Dermis blood vessel endothelial cell (primary cell): ENCODE measurements at regions not wholly inside any gene's neighbourhood (a gene's known extent, or its start where the extent isn't known, plus 50 kb on each side); places are given as distances from the start of the nearest gene placed in this dataset.

Experiments used
- DNase-seq: peaks from one replicate; pipeline ENCODE4 v3.0.0; 2010

- no peak for DNase-seq
Observed at GRCh38 chr5:32990593-32991420, 279.7 kb downstream of the NPR3 start.

- no peak for DNase-seq
Observed at GRCh38 chr5:32991421-32991815, 280.3 kb downstream of the NPR3 start.

DNA sequence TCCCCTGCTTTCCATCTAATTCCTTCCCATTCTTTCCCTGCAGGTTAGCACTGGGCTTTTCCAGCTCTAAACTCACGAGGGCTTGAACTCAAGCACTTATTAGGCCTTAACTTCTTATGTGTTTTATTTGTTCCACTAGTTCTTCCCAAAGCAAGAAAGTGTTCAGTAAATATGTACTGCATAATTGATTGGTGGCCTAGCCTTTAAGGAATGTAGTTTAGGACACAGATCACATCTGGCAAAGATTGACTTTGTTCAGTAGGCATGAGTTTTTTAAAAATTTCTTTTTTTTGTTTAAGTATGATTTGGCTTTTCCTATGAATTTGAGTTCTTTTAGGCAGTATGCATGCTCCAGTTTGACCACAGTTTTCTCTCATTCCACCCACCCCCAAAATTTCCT is 285.2 kb downstream of the NPR3 start:
- no peak for DNase-seq

DNA sequence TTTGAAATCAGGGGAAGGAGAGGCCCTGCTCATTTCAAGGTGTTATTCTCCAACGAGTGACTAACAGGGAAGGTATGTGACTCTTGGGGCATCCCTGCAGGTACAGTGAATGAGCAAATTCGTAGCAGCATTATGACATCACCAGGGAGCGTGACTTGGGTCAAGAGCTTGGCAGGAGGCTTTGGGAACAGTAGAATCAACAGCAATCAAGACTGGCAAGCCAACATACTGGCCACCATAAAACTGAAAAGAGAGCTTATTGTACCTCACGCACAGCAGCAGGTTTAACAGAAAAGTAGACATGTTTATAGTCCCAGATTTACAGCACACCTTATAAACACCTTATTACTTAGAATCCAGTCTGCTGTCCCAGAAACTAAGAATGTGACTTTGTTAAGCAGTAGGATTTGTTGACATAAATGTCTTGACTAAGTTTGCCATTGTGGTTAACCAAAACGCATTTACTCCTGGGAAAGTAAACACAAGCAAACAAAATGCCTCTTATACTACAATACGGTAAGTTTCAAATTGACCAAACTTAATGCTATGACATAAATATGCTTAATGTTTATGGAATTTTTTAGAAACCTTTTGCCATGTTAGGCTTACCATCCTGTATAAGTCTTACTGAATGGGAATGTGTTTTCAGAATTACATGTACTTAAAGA is 297.8 kb downstream of the NPR3 start:
- DNase-seq = no peak

GRCh38 chr5:33010846-33011245 is 299.7 kb downstream of the NPR3 start:
- no peak for DNase-seq

DNA sequence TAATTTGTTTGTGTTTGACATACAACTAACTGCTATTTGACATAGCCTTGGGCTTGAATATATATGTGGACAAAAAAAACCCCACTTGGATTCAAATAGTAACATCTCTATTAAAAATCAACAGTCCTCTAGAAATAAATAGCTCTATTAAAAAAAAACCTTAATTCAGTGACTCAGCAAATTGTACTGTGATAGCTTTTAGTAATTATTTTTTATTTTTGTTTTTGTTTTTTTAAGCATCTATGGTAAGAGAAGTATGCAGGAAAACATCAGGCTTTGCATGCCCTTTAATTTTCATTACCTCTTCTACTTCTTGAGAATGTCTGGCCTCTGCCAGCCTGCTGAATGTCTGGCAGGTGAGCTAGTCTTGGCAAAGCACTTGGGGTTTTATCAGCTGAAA is 300.7 kb downstream of the NPR3 start:
- no peak for DNase-seq

DNA sequence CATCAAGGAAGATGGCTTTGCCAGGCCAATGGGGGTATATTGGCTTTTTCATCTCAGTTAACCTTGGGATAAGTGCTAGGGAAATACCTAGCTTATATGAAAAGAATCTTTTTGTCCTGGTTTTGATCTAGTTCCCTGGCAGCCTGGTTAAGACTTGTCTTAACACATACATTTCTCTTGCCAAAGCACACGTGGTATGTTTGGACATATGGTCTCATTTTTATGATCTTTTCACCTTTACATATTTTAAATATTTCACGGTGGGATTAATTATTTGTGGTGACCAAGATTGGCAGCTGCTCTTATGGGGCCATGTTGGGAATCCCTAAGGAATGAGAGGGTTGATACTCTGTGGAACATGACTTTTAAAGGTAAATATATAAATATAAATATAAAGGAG is 312.5 kb downstream of the NPR3 start:
- DNase-seq = no peak

DNA sequence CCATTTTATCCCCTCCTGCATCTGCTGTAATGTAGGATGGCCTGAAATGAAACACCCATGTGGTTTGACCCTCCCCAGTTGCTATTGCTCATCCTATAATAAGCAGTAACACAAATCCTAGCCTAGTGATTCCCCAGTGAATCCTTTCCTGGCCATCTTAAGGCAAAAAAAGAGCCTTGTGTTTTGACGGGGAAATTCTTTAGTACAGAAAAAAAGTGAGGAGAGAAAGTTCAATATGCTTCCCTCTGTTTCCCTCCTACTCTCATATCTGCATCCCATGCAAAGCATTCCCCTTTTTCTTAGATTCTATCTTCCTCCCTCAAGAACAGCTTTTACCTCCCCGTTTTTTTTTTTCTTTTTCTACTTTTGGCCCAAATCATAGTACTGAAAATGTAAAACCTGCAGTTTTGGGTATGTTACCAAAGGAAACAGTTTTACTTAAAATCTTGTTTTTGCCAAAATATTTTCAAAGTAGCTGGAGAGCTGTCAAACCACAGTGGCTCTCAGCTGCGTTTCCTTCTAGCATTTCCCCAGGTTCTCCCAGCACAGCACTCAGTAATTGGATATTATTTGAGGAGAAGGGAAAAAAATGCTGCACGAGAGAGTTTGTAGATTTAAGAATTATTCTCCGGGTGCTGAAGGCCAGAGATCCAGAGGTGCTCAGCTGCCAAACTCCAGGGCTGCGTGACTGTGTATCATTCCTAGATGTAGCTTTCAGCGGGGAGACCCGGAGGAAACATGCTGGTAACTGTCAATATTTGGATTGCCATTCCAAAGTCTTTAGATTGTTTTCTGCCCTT is 321.4 kb downstream of the NPR3 start:
- no peak for DNase-seq

DNA sequence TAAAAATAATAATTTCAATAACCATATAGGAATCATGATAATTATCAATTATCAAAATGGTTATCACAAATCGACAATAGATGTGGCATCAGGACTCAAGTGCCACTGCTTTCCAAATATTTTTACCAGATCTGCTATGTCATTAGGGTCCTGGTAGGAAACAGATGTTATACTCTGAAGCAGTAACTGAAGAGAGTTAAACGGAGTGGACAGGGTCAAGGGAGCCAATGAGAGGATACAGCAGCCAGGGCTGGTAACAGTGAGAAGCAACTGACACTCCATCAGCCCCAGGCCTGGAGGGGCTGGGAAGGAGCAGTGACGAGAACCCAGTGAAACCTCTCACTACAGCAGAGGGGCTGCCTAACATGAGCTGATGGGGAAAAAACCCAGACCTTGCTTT is 322.4 kb downstream of the NPR3 start:
- no peak for DNase-seq

DNA sequence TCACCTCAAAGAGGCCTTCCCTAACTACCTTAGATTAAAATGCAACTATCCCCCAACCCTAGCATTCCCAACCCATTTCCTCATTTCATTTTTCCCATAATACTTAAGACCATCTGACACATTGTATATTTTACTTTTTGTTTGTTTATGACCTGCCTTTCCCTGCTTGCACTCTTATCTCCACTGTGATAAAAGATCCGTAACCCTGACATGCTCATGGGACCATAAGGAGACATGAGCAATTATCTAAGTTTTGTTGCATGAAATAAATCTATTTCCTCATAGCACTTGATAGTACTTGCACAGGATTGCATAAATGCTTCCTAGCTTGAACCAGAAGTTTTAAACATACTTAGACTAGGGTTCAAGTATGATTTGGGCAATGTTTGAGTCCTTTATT is 323.7 kb downstream of the NPR3 start:
- no peak for DNase-seq

DNA sequence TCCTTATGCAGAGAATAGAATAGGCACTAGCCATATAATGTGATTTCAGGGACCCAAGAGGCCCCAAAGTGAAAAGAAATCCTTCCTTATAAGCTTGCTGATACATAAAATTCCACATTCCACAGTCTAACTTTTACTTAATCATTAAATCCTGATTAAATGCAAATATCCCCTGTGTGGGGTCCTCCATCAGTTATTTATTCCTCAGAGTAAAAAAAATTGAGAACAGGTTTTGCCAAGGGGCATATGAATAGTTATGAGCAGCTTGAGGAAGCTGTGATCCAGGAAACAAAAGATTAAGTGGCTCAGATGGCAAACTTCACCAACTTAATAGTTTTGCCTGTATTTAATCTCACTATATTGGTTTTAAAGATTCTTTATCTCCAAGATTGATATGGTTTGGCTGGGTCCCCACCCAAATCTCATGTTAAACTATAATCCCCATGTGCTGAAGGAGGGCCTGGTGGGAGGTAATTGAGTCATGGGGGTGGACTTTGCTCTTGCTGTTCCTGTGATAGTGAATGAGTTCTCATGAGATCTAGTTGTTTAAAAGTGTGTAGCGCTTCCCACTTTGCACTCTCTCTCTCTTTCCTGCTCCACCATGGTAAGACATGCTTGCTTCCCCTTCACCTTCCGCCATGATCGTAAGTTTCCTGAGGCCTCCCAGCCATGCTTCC is 324.9 kb downstream of the NPR3 start:
- no peak for DNase-seq

DNA sequence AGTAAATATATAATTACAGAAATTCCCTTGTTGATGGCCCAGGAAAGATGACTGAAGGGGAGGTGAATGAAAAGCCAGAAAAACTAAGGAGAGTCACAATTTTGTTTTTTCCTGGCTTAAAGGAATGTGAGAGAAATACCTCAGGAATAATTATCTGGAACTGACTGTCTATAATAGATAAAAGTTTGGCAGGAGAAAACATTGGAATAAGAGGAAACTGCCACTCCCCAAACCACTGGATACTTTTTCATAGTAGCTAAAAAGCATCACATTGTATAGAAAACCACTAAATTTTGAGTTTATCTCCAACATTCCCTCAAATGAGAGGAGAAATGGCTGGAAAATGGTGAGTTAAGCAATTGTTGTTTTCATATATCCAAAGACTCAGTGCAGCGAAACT is 326.0 kb downstream of the NPR3 start:
- no peak for DNase-seq

- no peak for DNase-seq
Observed at GRCh38 chr5:33041586-33041985, 330.5 kb downstream of the NPR3 start.

- no peak for DNase-seq
Observed at GRCh38 chr5:33043343-33043997, 332.3 kb downstream of the NPR3 start.

- peak; percentile 12 for DNase-seq
Observed at GRCh38 chr5:33046091-33046490, 335.0 kb downstream of the NPR3 start.

DNA sequence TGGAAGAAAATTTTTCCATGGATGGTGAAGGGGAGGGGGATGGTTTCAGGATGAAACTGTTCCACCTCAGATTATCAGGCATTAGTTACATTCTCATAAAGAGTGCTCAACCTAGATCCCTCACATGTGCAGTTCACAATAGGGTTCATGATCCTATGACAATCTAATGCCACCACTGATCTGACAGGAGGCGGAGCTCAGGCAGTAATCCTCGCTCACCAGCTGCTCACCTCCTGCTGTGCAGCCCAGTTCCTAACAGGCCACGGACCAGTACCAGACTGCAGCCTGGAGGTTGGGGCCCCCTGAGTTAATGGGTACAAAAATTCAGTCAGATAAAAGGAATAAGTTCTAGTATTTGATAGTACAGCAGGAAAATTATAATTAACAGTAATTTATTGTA is 337.2 kb downstream of the NPR3 start:
- no peak for DNase-seq

DNA sequence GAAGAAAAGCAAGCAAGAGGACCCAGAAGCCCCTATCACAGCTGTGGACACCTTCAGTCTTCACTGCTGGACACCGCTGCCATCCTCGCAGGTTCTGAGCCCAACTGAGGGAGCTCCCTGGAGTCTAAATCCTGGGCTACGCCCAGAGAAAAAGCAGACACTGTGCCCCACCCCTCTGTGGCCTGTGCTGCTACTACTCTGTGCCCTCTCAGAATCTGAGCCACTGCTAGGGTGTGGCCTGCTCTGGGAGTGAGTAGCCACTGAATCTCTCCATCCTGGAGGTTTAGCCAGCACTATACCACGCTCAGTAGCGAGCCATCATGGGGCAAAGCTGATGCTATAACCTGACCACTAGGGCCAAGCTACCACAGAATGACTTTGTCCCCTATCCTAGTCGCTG is 338.2 kb downstream of the NPR3 start:
- DNase-seq = no peak

DNA sequence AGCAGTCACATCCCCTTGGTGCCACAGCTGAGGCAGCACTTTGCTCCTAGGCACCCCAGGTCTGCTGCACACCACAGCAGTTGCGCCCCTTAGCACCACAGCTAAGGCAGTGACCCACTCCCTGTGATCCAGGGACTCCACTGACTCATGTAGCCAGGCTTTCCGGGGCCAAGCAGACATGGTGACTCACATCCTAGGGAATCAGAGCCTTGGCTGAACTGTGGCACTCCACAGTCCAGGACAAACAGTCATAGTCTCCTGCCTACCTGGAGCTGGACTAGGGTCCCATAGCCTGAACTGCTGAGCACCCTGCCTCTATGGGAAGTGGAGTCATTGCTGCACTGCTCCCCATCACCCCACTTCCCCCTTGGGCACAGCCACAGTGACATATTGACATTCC is 338.7 kb downstream of the NPR3 start:
- peak; percentile 52 for DNase-seq

GRCh38 chr5:33059081-33059480 is 348.0 kb downstream of the NPR3 start:
- no peak for DNase-seq

- no peak for DNase-seq
Observed at GRCh38 chr5:33065131-33065530, 354.0 kb downstream of the NPR3 start.

GRCh38 chr5:33067291-33067690 is 356.2 kb downstream of the NPR3 start:
- DNase-seq = no peak

GRCh38 chr5:33068786-33069185 is 357.7 kb downstream of the NPR3 start:
- no peak for DNase-seq

DNA sequence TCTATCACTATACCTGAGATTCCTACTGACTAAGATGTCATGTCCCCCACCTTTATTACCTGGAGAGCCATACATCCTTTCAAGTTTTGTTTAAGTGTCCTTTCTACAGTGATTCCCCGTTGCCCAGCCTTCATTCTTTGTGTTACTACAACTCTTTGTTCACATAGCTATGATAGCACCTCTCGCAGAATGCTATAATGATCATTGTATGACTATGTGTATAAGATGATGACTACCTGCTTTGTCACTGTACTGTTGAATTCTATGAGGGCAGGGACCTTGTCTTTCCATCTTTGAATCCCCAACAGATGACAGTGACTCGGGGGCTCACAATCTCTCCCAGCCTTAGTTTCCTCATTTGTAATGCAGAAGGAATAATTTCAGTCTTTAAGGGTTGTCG is 361.2 kb downstream of the NPR3 start:
- DNase-seq = no peak
